Endothelial cell of umbilical vein (primary cell): ENCODE measurements at regions not wholly inside any gene's neighbourhood (a gene's known extent, or its start where the extent isn't known, plus 50 kb on each side); places are given as distances from the start of the nearest gene placed in this dataset.

Source experiments
- JUN ChIP-seq: IDR thresholded peaks from 2 replicates; pipeline ENCODE4 v1.6.1; 2011; ENCODE audit warnings: borderline replicate concordance, low read depth; ENCODE audit not compliant: insufficient read length, insufficient read depth
- POLR2A ChIP-seq: IDR thresholded peaks from 2 replicates; pipeline ENCODE4 v1.6.1; 2012; ENCODE audit warnings: low read depth, mild to moderate bottlenecking, control low read depth, low read length

GRCh38 chr20:55855052-55855451 is 150.3 kb downstream of the CBLN4 start:
- TF ChIP-seq POLR2A = no peak
- TF ChIP-seq JUN = no peak
